ENCODE measurements at regions not wholly inside any gene's neighbourhood (a gene's known extent, or its start where the extent isn't known, plus 50 kb on each side); places are given as distances from the start of the nearest gene placed in this dataset.

- TF ChIP-seq CTCF (IDR thresholded peaks at IDR 0.05; ENCODE audit: low read depth, low read length), result no peak
Measured at GRCh38 chr1:29500651-29501050, 264.3 kb downstream of the PTPRU start.

GRCh38 chr1:29500041-29500440 is 263.7 kb downstream of the PTPRU start:
- no peak for DNase-seq
- Histone ChIP-seq H3K36me3 (no peaks in the 10 kb centered on the region), H3K27me3 (no peaks in the 10 kb centered on the region), H3K4me3 (ENCODE audit: low read depth, low read length) (no peak overlapping the region), H3K4me1 (no peaks in the 10 kb centered on the region), H3K9me3 (no peaks in the 10 kb centered on the region)
- TF ChIP-seq CTCF (IDR thresholded peaks at IDR 0.05; ENCODE audit: low read depth, low read length), result no peak

More at GRCh38 chr1:29500651-29501050, 264.3 kb downstream of the PTPRU start:
- Histone ChIP-seq H3K4me1 (no peaks in the 10 kb centered on the region), H3K36me3 (no peaks in the 10 kb centered on the region), H3K9me3 (no peaks in the 10 kb centered on the region), H3K27me3 (no peaks in the 10 kb centered on the region), H3K4me3 (ENCODE audit: low read depth, low read length) (no peak overlapping the region)
- no peak for DNase-seq

GRCh38 chr1:29499104-29499650 is 262.9 kb downstream of the PTPRU start:
- Histone ChIP-seq H3K4me1 (no peaks in the 10 kb centered on the region), H3K4me3 (ENCODE audit: low read depth, low read length) (no peak overlapping the region), H3K36me3 (no peaks in the 10 kb centered on the region), H3K27me3 (no peaks in the 10 kb centered on the region), H3K9me3 (no peaks in the 10 kb centered on the region)
- TF ChIP-seq CTCF (IDR thresholded peaks at IDR 0.05; ENCODE audit: low read depth, low read length), result no peak
- no peak for DNase-seq

- no peak for DNase-seq
- Histone ChIP-seq H3K4me1 (no peaks in the 10 kb centered on the region), H3K36me3 (no peaks in the 10 kb centered on the region), H3K4me3 (ENCODE audit: low read depth, low read length) (no peak overlapping the region), H3K9me3 (no peaks in the 10 kb centered on the region), H3K27me3 (no peaks in the 10 kb centered on the region)
- TF ChIP-seq CTCF (IDR thresholded peaks at IDR 0.05; ENCODE audit: low read depth, low read length), result no peak
Measured at GRCh38 chr1:29498126-29499103, 262.1 kb downstream of the PTPRU start.

- no peak for TF ChIP-seq CTCF (IDR thresholded peaks at IDR 0.05; ENCODE audit: low read depth, low read length)
- H3K4me1 ChIP-seq, result no peaks in the 10 kb centered on the region
- no peak for DNase-seq
- no peaks in the 10 kb centered on the region for H3K36me3 ChIP-seq
- no peak overlapping the region for H3K4me3 ChIP-seq (ENCODE audit: low read depth, low read length)
- H3K9me3 ChIP-seq, result no peaks in the 10 kb centered on the region
- H3K27me3 ChIP-seq, result no peaks in the 10 kb centered on the region
Measured at GRCh38 chr1:29497395-29498125, 261.2 kb downstream of the PTPRU start.
